Psoas muscle (tissue), 7 donors: ENCODE measurements at regions not wholly inside any gene's neighbourhood (a gene's known extent, or its start where the extent isn't known, plus 50 kb on each side); places are given as distances from the start of the nearest gene placed in this dataset.

Source experiments
- ATAC-seq, 4 donors: fragments of 200-7000 bp; cut with Tn5 transposase; one replicate each; pipeline ENCODE4 v1.9.1; 2020; ENCODE audit warnings: moderate library complexity in 3 of 4, mild to moderate bottlenecking in 2 of 4
- DNase-seq, 2 donors: peaks; one replicate each; pipeline ENCODE4 v3.0.0-alpha.2; 2020
- H3K27ac ChIP-seq: fragments of 200-600 bp; one replicate; pipeline ENCODE4 v1.8.0; 2022
- H3K27me3 ChIP-seq, 3 donors: fragments of 200-600 bp in 1 of 3; one replicate each; pipeline versions ENCODE4 v1.6.1 to v1.8.0; 2013 to 2022; ENCODE audit warnings: low read length in 2 of 3, mild to moderate bottlenecking in 2 of 3, moderate library complexity in 1 of 3; ENCODE audit not compliant: insufficient read depth in 3 of 3
- H3K36me3 ChIP-seq, 2 donors: fragments of 200-600 bp in 1 of 2; one replicate each; pipeline versions ENCODE4 v1.6.1 to v1.8.0; 2013 to 2022; ENCODE audit warnings: low read depth in 1 of 2, mild to moderate bottlenecking in 1 of 2, moderate library complexity in 1 of 2; ENCODE audit not compliant: insufficient read depth in 1 of 2
- H3K4me1 ChIP-seq: fragments of 200-600 bp; one replicate; pipeline ENCODE4 v1.8.0; 2022
- H3K4me3 ChIP-seq: fragments of 200-600 bp; one replicate; pipeline ENCODE4 v1.8.0; 2022; ENCODE audit warnings: mild to moderate bottlenecking
- H3K9me3 ChIP-seq: fragments of 200-600 bp; one replicate; pipeline ENCODE4 v1.8.0; 2022
- CTCF ChIP-seq: fragments of 200-600 bp; IDR thresholded peaks from one replicate; pipeline ENCODE4 v1.8.0; 2022; ENCODE audit warnings: antibody characterized with exemption
- WGBS, 3 donors: extraction: QIAGEN DNeasy Blood & Tissue Kit; methylation state at CpG; one replicate each; pipeline versions ENCODE4 v1.1.6 to v1.1.7; 2013; 5-methylcytosine and 5-hydroxymethylcytosine counted together
- intact Hi-C, 2 donors: fragments of 100-400 bp; cut with DNase I; formaldehyde crosslinking; loops; one replicate each; pipeline versions ENCODE4 v1.11.0 to v1.14.2; 2022
- donor health status: healthy with polysubstance abuse.
- donor health status: DM: no; HTN: no; CAD: no; lungs with moderate emphysema.
- donor health status: Bipolar disorder and iron deficiency.
- donor health status: healthy.
- donor health status: DM: yes; HTN: yes; CAD: no.
- donor health status: DM: no; HTN: no; CAD: no.
- donor health status: DM: yes; HTN: yes; CAD: no.

- Histone ChIP-seq H3K27ac (no peak overlapping the region), H3K9me3 (no peaks in the 10 kb centered on the region), H3K4me1 (no peaks in the 10 kb centered on the region), H3K4me3 (no peak overlapping the region), H3K27me3 (no peaks in the 10 kb centered on the region), H3K36me3 (no peaks in the 10 kb centered on the region)
- TF ChIP-seq CTCF, result no peak
- no peak for DNase-seq
- no peak for ATAC-seq
- intact Hi-C loops, result no loop called here
- 76 to 91% (median 86%) methylated on average over 1 of the region's 1 CpG for WGBS, 3 donors
Observed at GRCh38 chr2:33730193-33730592, 131.1 kb upstream of the FAM98A start.

GRCh38 chr2:33729353-33729752 lies 130.3 kb upstream of the FAM98A start:
- TF ChIP-seq CTCF, result no peak
- Histone ChIP-seq H3K9me3 (no peaks in the 10 kb centered on the region), H3K36me3 (no peaks in the 10 kb centered on the region), H3K4me1 (no peaks in the 10 kb centered on the region), H3K27me3 (no peaks in the 10 kb centered on the region), H3K4me3 (no peak overlapping the region), H3K27ac (no peak overlapping the region)
- WGBS, 3 donors, result 94 to 95% (median 95%) methylated on average over 1 of the region's 1 CpG
- ATAC-seq, result no peak
- intact Hi-C loops, result no loop called here
- no peak for DNase-seq

- ATAC-seq (no peak), DNase-seq (no peak)
- intact Hi-C loops, result no loop called here
- no peak overlapping the region for H3K27ac ChIP-seq
- H3K4me1 ChIP-seq, result no peaks in the 10 kb centered on the region
- 87 to 96% (median 89%) methylated on average over 12 to 14 of the region's 14 CpGs for WGBS, 3 donors
- H3K27me3 ChIP-seq, result no peaks in the 10 kb centered on the region
- no peak overlapping the region for H3K4me3 ChIP-seq
- TF ChIP-seq CTCF, result no peak
- no peaks in the 10 kb centered on the region for H3K9me3 ChIP-seq
- H3K36me3 ChIP-seq, result no peaks in the 10 kb centered on the region
Observed at GRCh38 chr2:33728106-33728505, 129.0 kb upstream of the FAM98A start.

GRCh38 chr2:33727361-33728032 lies 128.4 kb upstream of the FAM98A start:
- WGBS, 3 donors, result 95 to 97% (median 95%) methylated on average over 41 of the region's 41 CpGs

More at GRCh38 chr2:33727361-33728032, 128.4 kb upstream of the FAM98A start:
- H3K9me3 ChIP-seq, result no peaks in the 10 kb centered on the region
- ATAC-seq (no peak), DNase-seq (no peak)
- H3K27me3 ChIP-seq, result no peaks in the 10 kb centered on the region
- H3K27ac ChIP-seq, result no peak overlapping the region
- no peak overlapping the region for H3K4me3 ChIP-seq
- no peaks in the 10 kb centered on the region for H3K36me3 ChIP-seq
- H3K4me1 ChIP-seq, result no peaks in the 10 kb centered on the region
- intact Hi-C loops, result no loop called here
- no peak for TF ChIP-seq CTCF
